ENCODE measurements at regions not wholly inside any gene's neighbourhood (a gene's known extent, or its start where the extent isn't known, plus 50 kb on each side); places are given as distances from the start of the nearest gene placed in this dataset.

- H3K79me2 ChIP-seq (ENCODE audit: low read length), result no peaks in the 10 kb centered on the region
- H3K27me3 ChIP-seq (replicated peaks; ENCODE audit: insufficient read depth, low read length), result no peaks in the 10 kb centered on the region
- H3K27ac ChIP-seq (ENCODE audit: low read length), result no peak overlapping the region
- H3K9me3 ChIP-seq (replicated peaks; ENCODE audit: insufficient read depth, low read length), result no peaks in the 10 kb centered on the region
- DNase-seq, result no peak
- no peaks in the 10 kb centered on the region for H4K20me1 ChIP-seq (ENCODE audit: insufficient read depth, low read length)
- H3K36me3 ChIP-seq (replicated peaks; ENCODE audit: insufficient read depth, low read length), result no peaks in the 10 kb centered on the region
- no peak overlapping the region for H2AFZ ChIP-seq (ENCODE audit: low read length)
- H3K9me2 ChIP-seq (replicated peaks; ENCODE audit: insufficient read depth, low read length), result no peaks in the 10 kb centered on the region
- H3K4me2 ChIP-seq (ENCODE audit: low read depth, low read length), result no peak overlapping the region
- H3K4me3 ChIP-seq (ENCODE audit: low read length), result no peak overlapping the region
- no peaks in the 10 kb centered on the region for H3F3A ChIP-seq (ENCODE audit: insufficient read depth, low read length)
- H3K9ac ChIP-seq (ENCODE audit: low read length), result no peak overlapping the region
- no peaks in the 10 kb centered on the region for H3K4me1 ChIP-seq (ENCODE audit: low read length)
- no peak for TF ChIP-seq EZH2phosphoT487 (IDR thresholded peaks at IDR 0.05; ENCODE audit: low read length)
- TF ChIP-seq EZH2 (optimal IDR thresholded peaks at IDR 0.05; ENCODE audit: low read depth, low read length), result no peak
- no peak for TF ChIP-seq CTCF (IDR thresholded peaks at IDR 0.05; ENCODE audit: low read length)
These were observed 85.7 kb upstream of the CDH4 start for GRCh38 chr20:61166324-61166723.

GRCh38 chr20:61168605-61169004 lies 83.5 kb upstream of the CDH4 start:
- Histone ChIP-seq H3K79me2 (ENCODE audit: low read length) (no peaks in the 10 kb centered on the region), H3K27me3 (replicated peaks; ENCODE audit: insufficient read depth, low read length) (no peaks in the 10 kb centered on the region), H3F3A (ENCODE audit: insufficient read depth, low read length) (no peaks in the 10 kb centered on the region)

GRCh38 chr20:61169874-61170273 lies 82.2 kb upstream of the CDH4 start:
- Histone ChIP-seq H3K27ac (ENCODE audit: low read length) (no peak overlapping the region), H3K27me3 (replicated peaks; ENCODE audit: insufficient read depth, low read length) (no peaks in the 10 kb centered on the region), H3K9me3 (replicated peaks; ENCODE audit: insufficient read depth, low read length) (no peaks in the 10 kb centered on the region), H2AFZ (ENCODE audit: low read length) (no peak overlapping the region), H3K4me3 (ENCODE audit: low read length) (no peak overlapping the region), H3K9ac (ENCODE audit: low read length) (no peak overlapping the region), H4K20me1 (ENCODE audit: insufficient read depth, low read length) (no peaks in the 10 kb centered on the region), H3K36me3 (replicated peaks; ENCODE audit: insufficient read depth, low read length) (no peaks in the 10 kb centered on the region), H3K9me2 (replicated peaks; ENCODE audit: insufficient read depth, low read length) (no peaks in the 10 kb centered on the region), H3K79me2 (ENCODE audit: low read length) (no peaks in the 10 kb centered on the region), H3K4me2 (ENCODE audit: low read depth, low read length) (no peak overlapping the region), H3K4me1 (ENCODE audit: low read length) (no peaks in the 10 kb centered on the region), H3F3A (ENCODE audit: insufficient read depth, low read length) (no peaks in the 10 kb centered on the region)
- no peak for DNase-seq
- no peak for TF ChIP-seq CTCF (IDR thresholded peaks at IDR 0.05; ENCODE audit: low read length)
- no peak for TF ChIP-seq EZH2 (optimal IDR thresholded peaks at IDR 0.05; ENCODE audit: low read depth, low read length)
- TF ChIP-seq EZH2phosphoT487 (IDR thresholded peaks at IDR 0.05; ENCODE audit: low read length), result no peak

More at GRCh38 chr20:61168605-61169004, 83.5 kb upstream of the CDH4 start:
- Histone ChIP-seq H3K9ac (ENCODE audit: low read length) (no peak overlapping the region), H3K9me2 (replicated peaks; ENCODE audit: insufficient read depth, low read length) (no peaks in the 10 kb centered on the region), H3K4me1 (ENCODE audit: low read length) (no peaks in the 10 kb centered on the region), H3K27ac (ENCODE audit: low read length) (no peak overlapping the region), H3K9me3 (replicated peaks; ENCODE audit: insufficient read depth, low read length) (no peaks in the 10 kb centered on the region), H3K4me2 (ENCODE audit: low read depth, low read length) (no peak overlapping the region), H4K20me1 (ENCODE audit: insufficient read depth, low read length) (no peaks in the 10 kb centered on the region), H2AFZ (ENCODE audit: low read length) (no peak overlapping the region), H3K36me3 (replicated peaks; ENCODE audit: insufficient read depth, low read length) (no peaks in the 10 kb centered on the region), H3K4me3 (ENCODE audit: low read length) (no peak overlapping the region)
- TF ChIP-seq EZH2phosphoT487 (IDR thresholded peaks at IDR 0.05; ENCODE audit: low read length) (no peak), EZH2 (optimal IDR thresholded peaks at IDR 0.05; ENCODE audit: low read depth, low read length) (no peak), CTCF (IDR thresholded peaks at IDR 0.05; ENCODE audit: low read length) (no peak)
- no peak for DNase-seq
